ENCODE measurements at regions not wholly inside any gene's neighbourhood (a gene's known extent, or its start where the extent isn't known, plus 50 kb on each side); places are given as distances from the start of the nearest gene placed in this dataset.

GRCh38 chr13:110034031-110034549, 247.7 kb upstream of the IRS2 start:
- DNase-seq (ENCODE audit: insufficient read length, low spot score) (no peak), FAIRE-seq (no peak)
- TF ChIP-seq, protein P1, sequence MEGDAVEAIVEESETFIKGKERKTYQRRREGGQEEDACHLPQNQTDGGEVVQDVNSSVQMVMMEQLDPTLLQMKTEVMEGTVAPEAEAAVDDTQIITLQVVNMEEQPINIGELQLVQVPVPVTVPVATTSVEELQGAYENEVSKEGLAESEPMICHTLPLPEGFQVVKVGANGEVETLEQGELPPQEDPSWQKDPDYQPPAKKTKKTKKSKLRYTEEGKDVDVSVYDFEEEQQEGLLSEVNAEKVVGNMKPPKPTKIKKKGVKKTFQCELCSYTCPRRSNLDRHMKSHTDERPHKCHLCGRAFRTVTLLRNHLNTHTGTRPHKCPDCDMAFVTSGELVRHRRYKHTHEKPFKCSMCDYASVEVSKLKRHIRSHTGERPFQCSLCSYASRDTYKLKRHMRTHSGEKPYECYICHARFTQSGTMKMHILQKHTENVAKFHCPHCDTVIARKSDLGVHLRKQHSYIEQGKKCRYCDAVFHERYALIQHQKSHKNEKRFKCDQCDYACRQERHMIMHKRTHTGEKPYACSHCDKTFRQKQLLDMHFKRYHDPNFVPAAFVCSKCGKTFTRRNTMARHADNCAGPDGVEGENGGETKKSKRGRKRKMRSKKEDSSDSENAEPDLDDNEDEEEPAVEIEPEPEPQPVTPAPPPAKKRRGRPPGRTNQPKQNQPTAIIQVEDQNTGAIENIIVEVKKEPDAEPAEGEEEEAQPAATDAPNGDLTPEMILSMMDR (IDR thresholded peaks at IDR 0.05; ENCODE audit: insufficient read depth, missing control alignments): no peak

GRCh38 chr13:110032969-110033368, 246.6 kb upstream of the IRS2 start:
- TF ChIP-seq, protein P1 (IDR thresholded peaks at IDR 0.05; ENCODE audit: insufficient read depth, missing control alignments): no peak
- no peak for DNase-seq (ENCODE audit: insufficient read length, low spot score)
- FAIRE-seq: no peak

DNA sequence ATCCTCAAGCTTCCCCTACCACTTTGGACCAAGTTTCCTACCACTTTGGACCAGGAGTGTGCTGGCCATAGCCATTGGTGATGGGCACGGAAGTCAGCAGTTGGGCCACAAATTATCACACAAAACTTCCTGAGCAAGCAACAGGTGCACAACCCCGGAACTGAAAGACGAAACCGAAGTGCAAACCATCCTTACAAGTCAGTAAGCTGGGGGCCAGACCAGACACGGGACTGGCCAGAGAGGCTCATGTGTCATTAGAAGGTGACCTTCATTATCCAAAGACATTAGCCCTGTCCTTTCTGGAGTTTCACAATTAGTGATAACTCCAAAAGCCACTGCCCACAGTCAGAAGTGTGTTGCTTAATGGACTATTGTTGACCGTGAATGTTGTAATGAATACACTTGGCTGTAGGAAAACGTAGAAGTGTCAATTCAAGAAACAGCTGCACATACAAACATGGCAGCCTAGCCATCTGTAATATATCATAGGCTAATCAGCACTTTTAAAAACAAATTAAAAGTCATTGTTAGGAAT, 244.1 kb upstream of the IRS2 start:
- TF ChIP-seq, protein P1 (IDR thresholded peaks at IDR 0.05; ENCODE audit: insufficient read depth, missing control alignments): no peak
- FAIRE-seq: no peak

GRCh38 chr13:110028838-110029621, 242.6 kb upstream of the IRS2 start:
- DNase-seq (ENCODE audit: insufficient read length, low spot score): no peak
- TF ChIP-seq, protein P1 (IDR thresholded peaks at IDR 0.05; ENCODE audit: insufficient read depth, missing control alignments): no peak
- no peak for FAIRE-seq

More for the DNA sequence above, 244.1 kb upstream of the IRS2 start:
- DNase-seq (ENCODE audit: insufficient read length, low spot score): no peak

DNA sequence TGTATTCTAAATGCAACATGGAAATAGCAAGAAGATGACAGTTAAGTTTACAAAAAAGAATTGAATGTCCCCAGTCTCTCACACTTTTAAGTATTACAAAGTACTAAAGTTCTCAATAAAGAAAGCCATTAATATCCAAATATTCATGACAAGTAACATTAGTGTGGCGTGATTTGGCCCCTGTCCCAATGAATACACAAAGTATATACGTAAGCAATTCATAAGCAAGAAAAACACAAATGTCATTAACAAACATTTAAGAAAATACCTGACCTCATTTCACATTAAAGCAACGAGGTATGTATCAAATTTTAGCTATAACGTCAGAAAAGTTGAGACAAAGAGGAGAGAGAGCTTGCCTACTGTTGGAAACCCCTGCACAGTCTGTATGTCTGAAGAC, 241.9 kb upstream of the IRS2 start:
- TF ChIP-seq, protein P1 (IDR thresholded peaks at IDR 0.05; ENCODE audit: insufficient read depth, missing control alignments): no peak
- DNase-seq (ENCODE audit: insufficient read length, low spot score) (no peak), FAIRE-seq (no peak)

GRCh38 chr13:110027470-110028240, 241.3 kb upstream of the IRS2 start:
- TF ChIP-seq, protein P1 (IDR thresholded peaks at IDR 0.05; ENCODE audit: insufficient read depth, missing control alignments): no peak
- FAIRE-seq (no peak), DNase-seq (ENCODE audit: insufficient read length, low spot score) (no peak)
